GM12874 (cell line): ENCODE measurements at regions not wholly inside any gene's neighbourhood (a gene's known extent, or its start where the extent isn't known, plus 50 kb on each side); places are given as distances from the start of the nearest gene placed in this dataset.

Source experiments
- TF ChIP-seq, protein P1 (sequence below): IDR thresholded peaks from 2 replicates; pipeline ENCODE4 v1.5.1; 2011; ENCODE audit warnings: low read depth, mild to moderate bottlenecking, control low read depth, low read length, moderate library complexity; ENCODE audit not compliant: insufficient read depth

DNA sequence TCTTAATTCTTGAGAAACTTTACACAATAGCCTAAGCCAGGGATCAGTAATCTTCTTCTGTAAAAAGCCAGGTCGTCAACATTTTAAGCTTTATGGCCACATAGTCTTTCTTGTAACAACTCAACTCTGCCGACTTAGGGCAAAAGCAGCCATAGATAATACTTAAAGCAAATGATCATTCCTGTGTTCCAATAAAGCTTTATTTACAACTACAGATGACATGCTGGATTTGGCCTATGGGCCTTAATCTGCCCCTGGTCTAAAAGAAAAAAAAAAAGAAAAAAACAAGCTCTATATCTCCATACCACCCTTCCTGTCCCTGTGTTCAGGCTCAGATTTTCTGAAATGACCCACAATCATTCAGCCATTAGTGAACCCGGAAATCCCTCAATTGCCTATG is 220.3 kb downstream of the ENC1 start:
- TF ChIP-seq, protein P1, sequence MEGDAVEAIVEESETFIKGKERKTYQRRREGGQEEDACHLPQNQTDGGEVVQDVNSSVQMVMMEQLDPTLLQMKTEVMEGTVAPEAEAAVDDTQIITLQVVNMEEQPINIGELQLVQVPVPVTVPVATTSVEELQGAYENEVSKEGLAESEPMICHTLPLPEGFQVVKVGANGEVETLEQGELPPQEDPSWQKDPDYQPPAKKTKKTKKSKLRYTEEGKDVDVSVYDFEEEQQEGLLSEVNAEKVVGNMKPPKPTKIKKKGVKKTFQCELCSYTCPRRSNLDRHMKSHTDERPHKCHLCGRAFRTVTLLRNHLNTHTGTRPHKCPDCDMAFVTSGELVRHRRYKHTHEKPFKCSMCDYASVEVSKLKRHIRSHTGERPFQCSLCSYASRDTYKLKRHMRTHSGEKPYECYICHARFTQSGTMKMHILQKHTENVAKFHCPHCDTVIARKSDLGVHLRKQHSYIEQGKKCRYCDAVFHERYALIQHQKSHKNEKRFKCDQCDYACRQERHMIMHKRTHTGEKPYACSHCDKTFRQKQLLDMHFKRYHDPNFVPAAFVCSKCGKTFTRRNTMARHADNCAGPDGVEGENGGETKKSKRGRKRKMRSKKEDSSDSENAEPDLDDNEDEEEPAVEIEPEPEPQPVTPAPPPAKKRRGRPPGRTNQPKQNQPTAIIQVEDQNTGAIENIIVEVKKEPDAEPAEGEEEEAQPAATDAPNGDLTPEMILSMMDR, result no peak

- TF ChIP-seq, protein P1, result no peak
These were observed 221.1 kb downstream of the ENC1 start for GRCh38 chr5:74419468-74419867.

GRCh38 chr5:74418709-74419108 is 221.8 kb downstream of the ENC1 start:
- TF ChIP-seq, protein P1, result no peak

DNA sequence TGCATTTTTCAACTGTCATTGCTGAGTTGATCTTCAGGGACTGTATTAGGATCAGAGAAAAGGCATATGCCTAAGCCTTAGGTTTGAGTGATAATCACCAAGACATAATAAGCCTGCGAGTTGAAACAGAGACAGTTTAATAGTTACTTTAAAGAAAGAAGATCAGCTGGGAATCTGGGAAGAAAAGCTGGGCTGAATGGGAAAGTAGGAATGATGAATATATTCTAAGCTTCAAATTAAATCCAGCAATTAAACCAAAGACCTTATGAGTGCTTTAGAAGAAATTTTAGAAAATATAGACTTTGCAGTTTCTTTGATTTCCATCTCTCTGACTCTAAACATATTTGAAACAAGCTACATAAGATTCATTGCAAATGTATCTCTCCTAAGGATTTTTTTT is 222.3 kb downstream of the ENC1 start:
- TF ChIP-seq, protein P1, result no peak

- TF ChIP-seq, protein P1, result no peak
These were observed 224.8 kb downstream of the ENC1 start for GRCh38 chr5:74415695-74416102.

- TF ChIP-seq, protein P1, result no peak
These were observed 226.3 kb downstream of the ENC1 start for GRCh38 chr5:74414228-74414627.

DNA sequence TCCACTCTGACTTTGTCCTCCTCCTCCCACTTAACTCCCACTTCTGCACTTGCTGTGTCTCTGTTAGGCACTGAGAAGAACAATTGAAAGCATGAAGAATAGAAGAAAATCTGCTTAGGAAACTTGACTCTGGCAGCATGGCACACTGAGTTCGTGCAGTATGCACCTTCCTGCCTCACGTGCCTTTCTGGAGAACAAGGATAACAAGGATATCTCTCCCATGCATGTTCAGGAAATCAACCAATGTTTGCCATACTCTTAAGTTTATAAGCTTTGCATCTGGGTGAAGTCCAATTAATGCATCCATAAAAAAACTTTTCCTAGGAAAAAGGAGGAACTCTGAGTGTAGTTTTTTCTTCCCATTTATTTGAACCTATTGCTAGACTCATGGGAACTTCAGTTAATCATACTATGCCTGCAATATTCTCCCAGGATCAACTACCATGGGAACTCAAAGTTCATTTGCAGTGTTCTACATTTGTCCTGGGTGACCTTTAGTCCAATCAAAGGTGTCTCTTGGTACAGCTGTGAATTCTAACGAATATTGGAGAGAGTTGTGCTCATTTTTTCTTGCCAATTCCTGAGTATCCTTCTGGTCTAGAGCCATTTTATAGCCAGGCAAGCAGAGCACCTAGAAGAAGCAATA is 227.0 kb downstream of the ENC1 start:
- TF ChIP-seq, protein P1, result no peak
